ENCODE measurements at regions not wholly inside any gene's neighbourhood (a gene's known extent, or its start where the extent isn't known, plus 50 kb on each side); places are given as distances from the start of the nearest gene placed in this dataset.

- TF ChIP-seq GATA1 (IDR thresholded peaks at IDR 0.05; ENCODE audit: low read depth, low read length) (no peak), POLR2A (IDR thresholded peaks at IDR 0.05; ENCODE audit: low read length) (no peak)
These were observed 142.9 kb downstream of the PCDH7 start for GRCh38 chr4:30863021-30863420.
